ENCODE measurements at regions not wholly inside any gene's neighbourhood (a gene's known extent, or its start where the extent isn't known, plus 50 kb on each side); places are given as distances from the start of the nearest gene placed in this dataset.

DNA sequence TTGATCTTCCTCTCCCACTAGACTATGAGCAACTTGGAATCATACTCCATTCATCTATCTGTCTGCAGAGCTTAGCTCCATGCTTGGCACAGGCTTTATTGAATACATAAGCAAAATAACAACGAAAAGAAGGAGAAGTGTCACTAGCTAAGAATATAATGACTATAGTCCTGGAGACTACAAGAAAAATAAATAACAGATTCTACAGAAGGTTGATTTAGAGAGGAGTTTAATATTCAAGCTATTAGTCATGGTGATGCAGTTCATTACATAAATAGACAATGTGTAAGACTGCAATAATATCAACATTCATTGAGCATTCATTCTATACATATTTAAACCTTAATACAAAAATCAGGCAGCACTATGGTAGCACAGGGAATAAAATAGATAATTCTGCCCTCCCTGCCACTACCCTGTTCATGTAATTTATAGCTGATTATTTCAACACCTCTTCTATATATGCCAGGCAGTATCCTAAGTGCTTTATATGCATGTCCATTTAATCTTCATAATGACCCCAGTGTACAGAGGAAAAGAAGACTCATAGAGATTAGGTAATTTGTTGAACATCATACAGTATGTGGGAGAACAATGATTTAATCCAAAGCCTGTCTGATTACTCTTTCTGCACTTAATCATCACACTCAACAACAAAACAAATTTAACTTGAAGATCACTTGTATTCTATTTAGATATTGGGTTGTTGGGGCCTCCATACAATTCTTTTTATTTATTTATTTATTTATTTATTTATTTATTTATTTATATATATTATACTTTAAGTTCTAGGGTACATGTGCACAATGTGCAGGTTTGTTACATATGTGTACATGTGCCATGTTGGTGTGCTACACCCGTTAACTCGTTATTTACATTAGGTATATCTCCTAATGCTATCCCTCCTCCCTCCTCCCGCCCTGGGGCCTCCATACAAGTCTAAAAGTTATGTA, 165.3 kb downstream of the RNF152 start:
- DNase-seq, result no peak

DNA sequence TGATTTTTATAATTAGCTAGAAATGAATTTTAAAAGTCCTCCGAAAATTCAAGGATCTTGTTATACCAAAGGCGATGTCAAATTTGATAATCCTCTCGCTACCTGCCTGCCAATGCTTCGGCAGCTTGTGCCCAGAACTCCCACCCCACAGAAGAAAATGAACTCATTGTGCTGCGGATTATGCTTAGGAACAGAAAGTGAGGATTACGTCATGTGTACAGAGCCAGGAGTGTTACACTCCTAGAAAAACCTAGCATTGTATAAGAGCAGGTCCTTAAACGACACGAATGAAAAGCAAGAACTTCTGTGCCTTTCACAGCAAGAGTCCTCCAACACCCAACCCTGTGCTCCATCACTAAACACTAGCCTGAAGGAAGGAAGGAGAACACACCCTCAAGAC, 168.3 kb downstream of the RNF152 start:
- DNase-seq, result no peak

DNA sequence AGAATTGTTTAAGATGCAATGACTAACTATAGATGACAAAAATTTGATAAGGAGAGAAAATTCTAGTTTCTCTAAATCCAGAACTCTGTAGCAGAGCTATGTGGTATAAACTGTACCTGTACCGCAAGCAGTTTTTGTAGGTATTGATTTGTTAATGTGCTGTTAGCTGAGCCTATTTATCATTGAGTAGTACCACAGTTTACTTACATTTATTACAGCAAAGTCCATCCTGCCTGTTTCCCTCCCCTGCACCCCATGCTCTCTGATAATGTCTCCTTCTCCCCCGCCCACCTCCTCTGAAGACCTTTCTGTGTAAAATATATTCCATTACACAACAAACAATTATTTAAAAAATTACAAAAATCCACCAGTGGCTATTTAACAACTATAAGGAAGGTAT, 170.6 kb downstream of the RNF152 start:
- no peak for DNase-seq

DNA sequence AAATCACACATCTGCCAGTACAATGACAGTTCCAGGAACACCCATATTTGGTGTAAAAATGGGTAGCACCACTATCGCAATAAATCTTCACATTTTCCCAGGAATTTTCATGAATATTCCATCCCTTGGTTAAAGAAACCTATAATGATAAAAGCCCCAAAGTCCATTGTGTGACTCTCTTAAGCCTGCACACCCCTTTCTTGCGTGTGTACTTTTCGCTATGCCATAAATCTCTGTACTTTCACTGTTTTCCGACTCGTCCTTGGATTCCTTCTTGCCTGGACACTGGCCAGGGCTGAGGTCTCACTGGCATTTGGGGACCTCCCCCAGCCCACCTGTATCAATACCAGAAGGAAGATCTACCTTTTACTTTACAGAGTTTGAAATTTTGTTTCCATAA, 172.3 kb downstream of the RNF152 start:
- no peak for DNase-seq

DNA sequence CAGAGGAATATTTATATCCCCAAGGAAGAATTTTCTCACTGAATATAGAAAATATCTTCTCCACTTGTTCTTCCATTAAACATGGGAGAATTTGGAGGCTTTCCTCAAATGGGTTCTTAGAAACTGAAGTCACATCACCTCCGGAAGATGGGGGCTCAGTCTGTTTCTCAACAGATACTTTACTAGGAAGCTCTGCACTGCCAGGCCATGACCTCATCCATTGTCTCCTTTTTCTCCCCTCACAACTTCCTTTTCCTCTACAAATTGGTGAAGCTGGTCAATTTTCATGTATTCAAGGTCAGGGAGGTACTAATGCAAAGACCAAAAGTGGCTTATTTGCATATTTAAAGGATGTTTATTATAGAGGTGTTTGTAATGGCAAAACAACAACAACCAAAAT, 173.1 kb downstream of the RNF152 start:
- DNase-seq, result no peak

DNA sequence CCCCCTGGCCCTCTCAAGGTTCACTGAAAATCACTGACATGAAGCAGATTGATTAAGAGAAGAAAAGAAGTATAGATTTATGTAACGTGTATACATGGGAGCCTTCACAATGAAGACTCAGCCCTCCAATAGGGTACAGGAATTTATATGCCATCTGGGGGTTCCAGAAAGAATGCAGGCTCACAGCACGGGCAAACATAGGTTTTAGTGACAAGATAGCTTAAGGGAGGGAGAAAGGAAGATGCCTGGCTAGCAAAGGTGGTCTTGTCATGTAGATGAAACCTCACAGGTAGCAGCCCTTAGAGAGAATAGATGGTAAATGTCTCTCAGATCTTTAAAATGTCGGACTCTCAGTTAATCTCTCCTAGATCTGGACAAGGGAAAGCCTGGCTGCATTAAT, 173.9 kb downstream of the RNF152 start:
- DNase-seq, result no peak

DNA sequence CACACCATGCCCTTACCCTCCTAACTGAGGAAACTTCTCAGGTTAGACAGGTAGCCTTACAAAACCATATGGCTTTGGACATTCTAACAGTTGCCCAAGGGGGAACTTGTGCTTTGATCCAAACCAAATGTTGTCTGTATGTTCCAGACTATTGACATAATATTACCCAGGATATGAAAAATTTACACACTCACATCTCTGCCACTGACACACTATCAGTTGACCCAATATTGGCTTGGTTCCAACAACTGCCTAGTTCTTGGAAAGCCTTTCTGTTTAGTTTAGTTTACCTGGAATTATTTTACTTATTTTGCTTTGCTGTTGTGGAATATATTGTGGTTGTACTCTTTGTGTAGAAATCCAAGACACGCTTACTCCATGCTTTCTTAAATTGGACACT, 178.4 kb downstream of the RNF152 start:
- no peak for DNase-seq

DNA sequence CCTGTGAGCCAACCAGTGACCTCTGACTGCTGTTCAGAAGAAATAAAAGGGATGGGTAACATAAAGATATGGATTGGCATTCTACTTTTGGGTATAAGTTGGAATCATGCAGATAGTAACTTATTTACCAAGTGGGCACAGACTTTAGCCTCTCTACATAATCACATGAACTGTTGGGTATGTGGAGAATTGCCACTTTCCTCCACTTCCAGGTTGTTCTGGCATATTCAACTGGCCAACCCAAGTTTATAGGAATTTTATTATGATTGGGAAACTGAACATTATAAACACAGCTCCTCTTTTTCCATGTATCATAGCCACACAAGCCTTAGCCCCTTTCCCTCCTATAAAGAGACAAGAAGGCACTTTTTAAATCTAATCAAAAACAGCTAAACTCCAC, 179.3 kb downstream of the RNF152 start:
- DNase-seq, result no peak

DNA sequence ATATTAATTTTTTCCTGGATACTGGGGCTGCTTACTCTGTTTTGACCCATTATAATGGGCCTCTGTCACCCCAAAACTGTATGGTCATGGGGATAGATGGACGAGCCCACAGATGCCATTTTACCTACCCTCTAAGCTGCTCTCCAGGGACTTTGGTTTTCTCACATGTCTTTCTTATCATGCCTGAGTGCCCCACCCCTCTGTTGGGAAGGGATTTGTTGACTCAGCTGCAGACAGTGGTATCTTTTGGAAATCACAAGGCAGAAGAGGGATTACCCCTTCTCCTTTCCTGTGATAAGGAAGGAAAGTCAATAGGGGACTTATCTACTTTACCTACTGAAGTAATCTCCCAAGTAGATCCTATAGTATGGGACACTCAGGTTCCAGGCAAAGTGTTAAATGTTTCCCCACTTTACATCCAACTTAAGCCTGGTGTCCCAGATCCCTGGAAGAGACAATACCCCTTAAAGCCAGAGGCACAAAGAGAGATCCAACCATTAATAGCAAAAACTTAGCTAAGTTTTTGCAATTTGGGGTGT, 182.7 kb downstream of the RNF152 start:
- no peak for DNase-seq

DNA sequence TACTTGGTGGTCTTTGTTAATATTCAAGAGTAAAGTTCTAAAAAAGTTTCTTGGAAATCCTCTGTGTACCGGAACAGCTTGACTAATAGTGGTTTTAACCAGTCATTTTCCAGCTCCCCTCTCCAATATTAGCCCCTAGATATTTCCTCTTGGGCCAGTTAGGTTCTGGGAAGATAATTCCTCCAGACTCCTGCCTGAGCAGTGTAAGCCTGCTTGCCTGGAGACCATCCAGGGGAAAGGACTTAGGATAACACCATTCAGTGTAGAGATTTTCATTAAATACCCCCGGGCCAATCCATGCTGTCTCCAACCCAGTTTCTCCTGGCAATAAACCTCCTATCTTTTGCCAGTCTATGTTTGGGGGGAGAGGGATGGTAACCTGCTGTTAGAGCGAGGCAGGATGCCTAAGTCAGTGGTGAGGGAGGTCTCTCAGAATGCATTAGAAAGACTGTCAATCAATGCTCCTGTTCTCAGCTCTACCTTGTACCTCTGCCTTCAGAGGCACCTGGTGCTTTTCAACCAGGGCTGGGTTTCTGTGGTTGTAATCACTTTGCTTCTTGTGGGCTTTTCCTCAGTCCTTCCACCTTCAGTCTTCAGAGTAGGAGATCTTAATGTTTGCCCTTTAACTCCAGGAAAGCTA, 186.4 kb downstream of the RNF152 start:
- DNase-seq, result no peak

DNA sequence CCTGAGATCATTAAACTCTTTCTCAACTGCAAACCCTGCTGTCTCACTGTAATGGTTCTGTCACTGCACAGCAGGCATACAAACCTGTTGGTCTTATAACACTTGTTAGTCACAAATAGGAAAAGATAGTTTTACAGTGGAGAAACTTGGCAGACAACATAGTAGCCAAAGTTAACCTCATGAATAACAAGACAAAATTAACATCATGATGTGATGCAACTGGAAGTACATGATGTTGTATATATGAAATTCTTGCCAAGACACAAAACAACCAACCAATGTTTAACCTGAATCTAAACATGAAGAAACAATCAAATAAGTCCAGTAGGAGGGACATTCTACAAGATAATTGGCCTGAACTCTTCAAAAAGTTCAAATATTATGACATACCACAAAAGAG, 189.3 kb downstream of the RNF152 start:
- no peak for DNase-seq

DNA sequence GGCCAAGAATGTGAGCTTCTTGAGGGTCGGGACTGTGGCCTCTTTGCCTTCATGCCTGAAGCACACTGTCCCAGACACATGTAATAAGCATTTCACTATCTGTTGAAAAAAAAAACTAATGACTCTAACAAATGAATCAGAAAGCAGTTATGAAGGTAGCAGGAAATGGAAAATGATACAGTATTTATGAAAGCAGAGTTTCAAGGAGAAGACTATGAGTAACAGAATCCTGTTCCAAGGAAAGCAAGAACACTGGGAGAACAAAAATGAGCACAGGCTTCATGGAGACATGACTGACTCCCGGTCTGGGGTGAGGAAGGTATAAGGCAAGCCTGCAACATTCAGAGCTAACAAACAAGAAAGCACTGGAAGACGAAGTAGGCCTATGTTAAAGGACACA, 190.8 kb downstream of the RNF152 start:
- DNase-seq, result no peak

DNA sequence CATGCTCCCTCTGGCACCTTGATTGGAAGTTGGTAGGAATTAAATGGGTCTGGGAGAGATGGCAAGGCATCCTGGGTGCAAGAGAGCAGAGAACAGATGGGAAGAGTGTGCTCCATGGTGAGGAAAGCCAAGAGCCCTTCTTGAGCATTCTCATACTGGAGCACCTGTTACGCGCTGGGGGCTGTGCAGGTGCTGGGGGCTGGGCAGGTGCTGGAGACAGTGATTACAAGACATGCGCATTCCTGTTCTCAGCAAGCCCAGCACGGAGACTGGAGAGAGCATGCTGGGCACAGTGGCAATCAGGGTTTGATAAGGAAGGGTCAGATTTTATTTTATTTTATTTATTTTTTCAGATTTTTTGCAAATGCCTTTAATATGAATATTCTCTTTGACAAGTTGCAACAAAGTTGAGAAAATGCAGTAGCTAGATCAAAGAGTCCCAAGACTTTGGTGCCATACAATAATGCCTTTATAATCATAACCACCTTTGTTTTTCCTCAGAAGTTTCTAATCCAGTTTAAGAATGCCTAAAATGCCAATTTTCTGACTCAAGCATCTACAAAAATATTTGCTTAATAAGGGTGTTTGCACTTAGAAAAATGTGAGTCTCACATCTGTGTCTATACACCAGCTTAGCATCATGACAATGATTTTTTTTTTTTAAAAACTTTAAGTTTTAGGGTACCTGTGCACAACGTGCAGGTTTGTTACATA, 193.3 kb downstream of the RNF152 start:
- no peak for DNase-seq

DNA sequence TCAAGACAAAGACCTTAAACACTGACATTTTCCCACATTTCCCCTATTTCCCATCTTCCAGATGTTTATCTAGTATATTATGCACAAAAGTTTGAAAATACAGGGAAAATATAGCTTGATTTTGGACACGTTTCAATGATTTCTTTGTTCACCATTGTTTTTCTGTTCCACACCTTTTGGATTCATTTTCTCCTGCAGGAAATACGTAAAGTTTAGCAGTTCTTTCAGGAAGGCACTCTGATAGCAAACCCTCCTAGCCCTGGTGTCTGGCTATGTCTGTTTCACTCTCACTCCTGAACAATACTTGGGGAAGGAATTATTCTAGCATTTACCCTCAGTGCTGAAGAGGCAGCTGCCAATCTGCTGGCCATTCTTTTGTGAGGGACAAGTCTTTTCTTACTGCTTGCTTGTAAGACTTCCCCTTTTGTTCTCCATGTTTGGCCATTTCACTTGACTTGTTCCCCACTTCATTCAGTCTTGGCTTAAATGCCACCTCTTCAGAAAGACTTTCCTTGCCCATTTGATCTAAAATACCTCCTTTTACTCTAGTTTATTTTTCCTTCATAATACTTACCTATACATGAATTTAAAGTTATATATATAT, 195.4 kb downstream of the RNF152 start:
- DNase-seq, result no peak

DNA sequence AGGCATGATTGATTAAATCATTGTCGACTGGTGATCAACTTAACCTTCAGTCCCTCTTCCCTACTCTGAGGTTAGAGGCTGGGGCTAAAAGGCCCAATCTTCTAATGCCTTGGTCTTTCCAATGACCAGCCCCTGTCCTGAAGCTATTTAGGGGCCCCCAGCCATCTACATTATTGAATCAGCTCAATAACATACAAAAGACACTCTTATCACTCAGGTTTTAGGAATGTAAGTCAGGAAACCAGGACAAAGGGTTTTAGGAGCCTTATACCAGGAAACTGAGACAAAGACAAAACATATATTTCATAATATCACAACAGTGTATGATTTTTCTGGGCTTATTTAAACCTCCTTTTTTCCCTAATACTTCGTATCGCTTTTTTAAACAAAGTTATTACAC, 198.6 kb downstream of the RNF152 start:
- no peak for DNase-seq

DNA sequence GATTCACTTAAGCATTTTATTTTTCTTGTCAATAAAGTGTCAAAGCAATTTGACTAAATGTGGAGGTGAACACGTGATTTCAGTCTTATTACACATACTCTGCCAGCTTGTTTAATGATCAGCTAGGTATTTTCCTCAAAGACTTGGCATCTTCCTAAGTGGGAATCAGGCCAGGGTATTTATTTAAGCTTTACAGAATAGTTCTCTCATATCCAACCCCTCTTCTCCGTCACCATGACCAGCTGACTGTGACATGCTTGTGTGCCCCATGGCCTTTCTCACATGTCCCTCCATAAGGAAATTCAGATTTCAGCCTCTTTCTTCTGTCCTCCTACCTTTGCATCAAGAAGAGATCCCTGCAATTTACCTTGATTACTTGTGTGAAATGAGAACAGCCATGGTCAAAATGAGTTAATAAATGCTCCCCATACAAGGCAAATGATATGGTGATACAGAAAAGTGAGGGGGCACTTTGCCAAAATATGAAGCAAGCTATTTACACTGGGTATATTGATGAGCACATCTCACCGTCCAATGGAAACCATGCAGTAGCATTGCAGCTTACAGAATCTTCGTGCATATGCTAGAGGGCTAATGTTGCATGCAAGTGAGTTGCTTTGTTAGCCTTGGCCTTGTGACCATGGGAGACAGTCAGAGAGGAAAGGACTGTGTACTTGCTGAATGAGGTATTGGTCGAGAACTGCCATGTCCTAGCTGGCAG, 202.2 kb downstream of the RNF152 start:
- no peak for DNase-seq

DNA sequence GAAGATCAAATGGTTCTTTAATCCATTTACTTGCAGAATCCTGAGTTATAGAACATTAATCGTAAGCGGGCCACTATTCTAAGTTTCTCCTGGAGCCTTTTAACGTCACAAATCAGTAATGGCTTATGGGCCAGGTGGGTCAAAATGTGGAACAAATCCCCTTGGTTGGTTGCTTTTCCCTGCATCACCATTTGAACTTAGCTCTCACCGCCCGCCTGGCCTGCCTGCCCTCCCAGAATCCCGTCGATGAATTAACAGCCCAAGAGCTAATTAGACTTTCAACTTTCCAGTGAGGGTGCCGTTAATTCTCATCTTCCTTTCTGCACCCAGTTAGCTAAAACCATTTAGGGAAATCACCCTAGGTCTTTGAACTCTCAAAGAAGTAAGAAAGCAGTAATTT, 205.5 kb downstream of the RNF152 start:
- no peak for DNase-seq

DNA sequence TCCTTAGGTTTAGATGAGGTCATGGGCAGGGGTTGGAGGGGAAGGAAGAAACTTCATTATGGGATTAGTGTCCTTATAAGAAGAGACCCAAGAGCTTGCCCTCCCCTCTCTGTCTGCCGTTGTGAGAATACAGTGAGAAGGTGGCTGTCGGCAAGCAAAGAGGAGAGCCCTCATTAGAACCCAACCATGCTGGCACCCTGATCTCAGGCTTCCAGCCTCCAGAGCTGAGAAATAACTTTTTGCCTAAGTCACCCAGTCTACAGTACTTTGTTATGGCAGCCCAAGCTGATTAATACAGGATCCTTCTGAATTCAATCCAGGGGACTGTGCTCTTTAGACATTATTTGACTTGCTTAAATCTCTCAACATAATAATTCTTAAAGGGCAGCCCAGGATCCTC, 209.0 kb downstream of the RNF152 start:
- DNase-seq, result no peak

DNA sequence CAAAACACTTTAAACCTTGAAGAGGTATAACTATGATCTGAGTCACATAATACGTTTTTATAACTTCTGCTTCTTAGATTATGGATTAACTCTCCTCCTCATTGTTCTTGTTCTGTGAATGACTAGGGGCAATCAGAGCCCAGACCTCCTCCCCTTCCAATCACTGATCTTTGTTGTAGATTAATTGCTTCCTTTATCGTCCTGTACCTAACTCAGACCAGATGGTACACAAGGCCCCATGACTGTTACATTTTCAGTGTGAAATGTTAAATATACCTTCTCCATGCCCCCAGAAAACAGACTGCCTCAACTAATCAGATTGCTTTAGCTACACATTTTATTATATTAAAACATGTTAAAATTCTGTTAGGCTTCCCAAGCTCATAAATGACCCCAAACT, 211.7 kb downstream of the RNF152 start:
- DNase-seq, result no peak

DNA sequence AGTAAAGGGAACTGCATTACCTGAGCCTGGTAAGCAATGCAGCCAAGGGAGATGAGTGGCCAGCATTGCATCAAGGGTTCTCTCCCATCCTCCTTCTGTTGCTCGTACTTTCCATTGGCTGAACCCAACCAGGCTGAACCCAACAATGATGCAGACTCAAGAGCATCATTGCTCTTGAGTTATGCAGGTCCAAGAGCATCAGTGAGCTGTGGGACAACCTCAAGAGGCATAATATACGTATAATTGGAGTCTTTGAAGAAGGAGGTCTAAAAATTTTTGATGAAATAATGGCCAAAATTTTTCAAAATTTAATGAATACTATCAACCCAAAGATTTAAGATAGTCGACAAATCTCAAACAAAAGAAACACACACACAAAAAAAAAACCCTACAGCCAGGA, 213.0 kb downstream of the RNF152 start:
- no peak for DNase-seq

DNA sequence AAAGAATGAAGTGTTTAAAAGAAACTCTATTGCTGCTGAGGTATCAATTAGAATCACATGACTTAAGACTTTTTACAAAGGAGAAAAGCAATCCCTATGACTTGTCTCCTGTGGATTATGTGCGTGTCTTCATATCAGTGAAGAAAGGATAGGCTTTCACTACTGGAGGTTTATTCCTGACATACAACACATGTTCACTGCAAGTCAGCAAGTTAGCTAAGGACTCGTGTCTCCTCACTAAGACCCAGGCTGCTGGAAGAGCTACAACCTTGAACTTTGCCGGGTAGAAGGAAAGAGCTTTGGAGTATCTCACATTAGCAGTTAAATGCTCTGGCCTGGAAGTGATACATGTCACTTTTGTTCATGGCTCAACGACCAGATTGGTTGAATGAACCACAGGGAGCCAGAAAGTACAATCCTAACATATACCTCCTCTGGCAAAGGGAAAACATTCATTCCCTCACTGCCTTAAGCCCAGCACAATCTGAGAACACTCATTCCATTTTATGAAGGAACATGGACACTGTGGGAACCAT, 215.3 kb downstream of the RNF152 start:
- DNase-seq, result no peak

DNA sequence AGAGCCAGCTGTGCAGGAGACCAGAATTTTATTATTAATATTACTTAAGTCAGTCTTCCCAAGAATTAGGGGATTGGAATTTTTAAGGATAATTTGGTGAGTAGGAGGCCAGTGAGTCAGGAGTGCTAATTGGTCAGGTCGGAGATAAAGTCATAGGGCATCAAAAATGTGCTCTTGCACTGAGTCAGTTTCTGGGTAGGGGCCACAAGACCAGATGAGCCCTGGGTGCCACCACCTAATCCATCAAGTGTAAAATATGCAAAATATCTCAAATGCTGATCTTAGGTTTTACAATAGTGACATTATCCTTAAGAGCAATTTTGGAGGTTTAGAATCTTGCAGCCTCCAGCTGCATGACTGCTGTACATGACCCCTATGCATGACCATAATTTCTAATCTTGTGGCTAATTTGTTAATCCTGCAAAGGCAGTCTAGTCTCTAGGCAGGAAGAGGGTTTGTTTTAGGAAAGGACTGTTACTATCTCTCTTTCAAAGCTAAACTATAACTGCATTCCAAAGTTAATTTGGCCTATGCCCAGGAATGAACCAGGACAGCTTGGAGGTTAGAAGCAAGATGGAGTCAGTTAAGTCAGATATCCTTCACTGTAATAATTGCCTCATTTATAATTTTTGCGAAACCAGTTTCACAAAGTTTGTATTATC, 215.9 kb downstream of the RNF152 start:
- DNase-seq, result no peak

Data from activated naive CD4-positive, alpha-beta T cell treated with anti-CD3 and anti-CD28 coated beads, Interleukin-2, amount 50 U/mL, for 16 hours (primary cell).